Endothelial cell of umbilical vein (primary cell): ENCODE measurements at regions not wholly inside any gene's neighbourhood (a gene's known extent, or its start where the extent isn't known, plus 50 kb on each side); places are given as distances from the start of the nearest gene placed in this dataset.

Experiments used
- CTCF ChIP-seq, 2 donors: IDR thresholded peaks; 1 replicate in 1 of 2; 2 replicates in 1 of 2; pipeline ENCODE4 v1.5.1; 2011; ENCODE audit warnings: low read length in 2 of 2, mild to moderate bottlenecking in 2 of 2, moderate library complexity in 2 of 2, control low read depth in 1 of 2, inconsistent platforms in 1 of 2, low read depth in 1 of 2; ENCODE audit not compliant: insufficient read depth in 1 of 2; ENCODE audit errors: extremely low read depth in 1 of 2
- EZH2 ChIP-seq: IDR thresholded peaks from 2 replicates; pipeline ENCODE4 v1.6.1; 2012; ENCODE audit warnings: borderline replicate concordance, low read depth, mild to moderate bottlenecking, moderate library complexity, low read length, inconsistent platforms; ENCODE audit not compliant: severe bottlenecking
- GATA2 ChIP-seq: IDR thresholded peaks from 2 replicates; pipeline ENCODE4 v1.7.0; 2011; ENCODE audit warnings: low read depth, mild to moderate bottlenecking, moderate library complexity, mixed read lengths, low read length; ENCODE audit not compliant: insufficient read length, insufficient read depth
- JUN ChIP-seq: IDR thresholded peaks from 2 replicates; pipeline ENCODE4 v1.6.1; 2011; ENCODE audit warnings: borderline replicate concordance, low read depth; ENCODE audit not compliant: insufficient read length, insufficient read depth
- MAX ChIP-seq: IDR thresholded peaks from 2 replicates; pipeline ENCODE4 v1.6.1; 2011; ENCODE audit not compliant: insufficient read depth, insufficient read length
- MYC ChIP-seq: IDR thresholded peaks from one replicate; pipeline ENCODE4 v1.6.1; 2011; ENCODE audit warnings: mild to moderate bottlenecking, low read depth, low read length
- POLR2A ChIP-seq: IDR thresholded peaks from 2 replicates; pipeline ENCODE4 v1.6.1; 2012; ENCODE audit warnings: low read depth, mild to moderate bottlenecking, control low read depth, low read length
- POLR2AphosphoS5 ChIP-seq: IDR thresholded peaks from 2 replicates; pipeline ENCODE4 v1.6.1; 2012; ENCODE audit warnings: low read depth, mild to moderate bottlenecking, control low read depth, low read length, moderate library complexity; ENCODE audit not compliant: insufficient read depth

GRCh38 chr20:22052025-22052650 lies 346.7 kb downstream of the PAX1 start:
- TF ChIP-seq CTCF (IDR thresholded peaks at IDR 0.05; ENCODE audit: extremely low read depth in 1 of 2, insufficient read depth in 1 of 2, low read depth in 1 of 2, low read length in 2 of 2) (no peak), POLR2A (no peak), EZH2 (no peak), MYC (no peak), GATA2 (no peak), JUN (no peak), MAX (no peak), POLR2AphosphoS5 (no peak)
